ENCODE measurements at regions not wholly inside any gene's neighbourhood (a gene's known extent, or its start where the extent isn't known, plus 50 kb on each side); places are given as distances from the start of the nearest gene placed in this dataset.

GRCh38 chr7:85850381-85850780 lies 663.5 kb upstream of the SEMA3D start:
- no peak overlapping the region for H2AFZ ChIP-seq (ENCODE audit: control insufficient read depth, low read length)
- no peaks in the 10 kb centered on the region for H4K20me1 ChIP-seq (ENCODE audit: control insufficient read depth, extremely low read depth, insufficient read depth, low read length)
- no peak overlapping the region for H3K4me2 ChIP-seq (ENCODE audit: control insufficient read depth, extremely low read depth, insufficient read depth, low read depth, low read length)
- FAIRE-seq = no peak
- H3K9me3 ChIP-seq (ENCODE audit: control insufficient read depth, low read depth, low read length) = no peaks in the 10 kb centered on the region
- TF ChIP-seq CTCF (optimal IDR thresholded peaks at IDR 0.05 in 1 of 3, IDR thresholded peaks at IDR 0.05 in 1 of 3, conservative IDR thresholded peaks at IDR 0.05 in 1 of 3; ENCODE audit: extremely low read depth in 1 of 3, insufficient read depth in 2 of 3, low read length in 3 of 3) (no peak), EZH2 (IDR thresholded peaks at IDR 0.05; ENCODE audit: low read length) (no peak)
- no peak for DNase-seq (ENCODE audit: low read depth, low spot score)
- no peaks in the 10 kb centered on the region for H3K79me2 ChIP-seq (ENCODE audit: control insufficient read depth, insufficient read depth, low read length)
- no peaks in the 10 kb centered on the region for H3K9me1 ChIP-seq (ENCODE audit: control insufficient read depth, extremely low read depth, insufficient read depth, low read length)
- H3K27ac ChIP-seq (ENCODE audit: control insufficient read depth, insufficient read depth, low read length) = no peak overlapping the region
- no peaks in the 10 kb centered on the region for H3K4me1 ChIP-seq (ENCODE audit: control insufficient read depth, extremely low read depth, insufficient read depth, low read length)
- no peaks in the 10 kb centered on the region for H3K36me3 ChIP-seq (ENCODE audit: control insufficient read depth in 2 of 2, extremely low read depth in 1 of 2, insufficient read depth in 2 of 2, low read length in 2 of 2)
- dilution Hi-C loops (cut with MboI; ENCODE audit: extremely low pct_ligation_motif_present, low sequenced_read_pairs) = no loop called here
- no peaks in the 10 kb centered on the region for H3K27me3 ChIP-seq (ENCODE audit: control insufficient read depth, extremely low read depth, insufficient read depth, low read length)
- H3K4me3 ChIP-seq (ENCODE audit: control insufficient read depth in 2 of 3, extremely low read depth in 1 of 3, insufficient read depth in 2 of 3, low read depth in 1 of 3, low read length in 3 of 3) = no peak overlapping the region
- H3K9ac ChIP-seq (ENCODE audit: control insufficient read depth, extremely low read depth, insufficient read depth, low read length) = no peak overlapping the region

- no peaks in the 10 kb centered on the region for H3K36me3 ChIP-seq (ENCODE audit: control insufficient read depth in 2 of 2, extremely low read depth in 1 of 2, insufficient read depth in 2 of 2, low read length in 2 of 2)
- H3K9me3 ChIP-seq (ENCODE audit: control insufficient read depth, low read depth, low read length) = no peaks in the 10 kb centered on the region
- no peaks in the 10 kb centered on the region for H3K79me2 ChIP-seq (ENCODE audit: control insufficient read depth, insufficient read depth, low read length)
- no peak overlapping the region for H3K9ac ChIP-seq (ENCODE audit: control insufficient read depth, extremely low read depth, insufficient read depth, low read length)
- TF ChIP-seq CTCF (optimal IDR thresholded peaks at IDR 0.05 in 1 of 3, IDR thresholded peaks at IDR 0.05 in 1 of 3, conservative IDR thresholded peaks at IDR 0.05 in 1 of 3; ENCODE audit: extremely low read depth in 1 of 3, insufficient read depth in 2 of 3, low read length in 3 of 3) = no peak
- TF ChIP-seq EZH2 (IDR thresholded peaks at IDR 0.05; ENCODE audit: low read length) = no peak
- H4K20me1 ChIP-seq (ENCODE audit: control insufficient read depth, extremely low read depth, insufficient read depth, low read length) = no peaks in the 10 kb centered on the region
- no peak overlapping the region for H2AFZ ChIP-seq (ENCODE audit: control insufficient read depth, low read length)
- dilution Hi-C loops (cut with MboI; ENCODE audit: extremely low pct_ligation_motif_present, low sequenced_read_pairs) = no loop called here
- H3K4me1 ChIP-seq (ENCODE audit: control insufficient read depth, extremely low read depth, insufficient read depth, low read length) = no peaks in the 10 kb centered on the region
- FAIRE-seq (no peak), DNase-seq (ENCODE audit: low read depth, low spot score) (no peak)
- no peaks in the 10 kb centered on the region for H3K9me1 ChIP-seq (ENCODE audit: control insufficient read depth, extremely low read depth, insufficient read depth, low read length)
- H3K4me3 ChIP-seq (ENCODE audit: control insufficient read depth in 2 of 3, extremely low read depth in 1 of 3, insufficient read depth in 2 of 3, low read depth in 1 of 3, low read length in 3 of 3) = no peak overlapping the region
- no peak overlapping the region for H3K27ac ChIP-seq (ENCODE audit: control insufficient read depth, insufficient read depth, low read length)
- no peak overlapping the region for H3K4me2 ChIP-seq (ENCODE audit: control insufficient read depth, extremely low read depth, insufficient read depth, low read depth, low read length)
- H3K27me3 ChIP-seq (ENCODE audit: control insufficient read depth, extremely low read depth, insufficient read depth, low read length) = no peaks in the 10 kb centered on the region
These were observed 653.7 kb upstream of the SEMA3D start for GRCh38 chr7:85840554-85840953.

Measured in keratinocyte (primary cell).